HUES6 (cell line): ENCODE measurements at regions not wholly inside any gene's neighbourhood (a gene's known extent, or its start where the extent isn't known, plus 50 kb on each side); places are given as distances from the start of the nearest gene placed in this dataset.
"Not testable (repeated sequence)": the region's sequence is repeated elsewhere in the genome, so short reads cannot be mapped to it uniquely, and the experiment has no call there.

ENCODE experiments used
- H3K27ac ChIP-seq: 2 replicates; pipeline ENCODE4 v1.7.0; 2013; ENCODE audit warnings: low read depth, mild to moderate bottlenecking, low read length, inconsistent platforms
- H3K27me3 ChIP-seq: 2 replicates; pipeline ENCODE4 v1.6.1; 2013; ENCODE audit warnings: low read length; ENCODE audit not compliant: control insufficient read depth, insufficient read depth
- H3K36me3 ChIP-seq: 2 replicates; pipeline ENCODE4 v1.6.1; 2013; ENCODE audit warnings: low read length; ENCODE audit not compliant: control insufficient read depth, insufficient read depth
- H3K4me1 ChIP-seq: 2 replicates; pipeline ENCODE4 v1.6.1; 2013; ENCODE audit warnings: low read length; ENCODE audit not compliant: control insufficient read depth, insufficient read depth
- H3K4me3 ChIP-seq: 2 replicates; pipeline ENCODE4 v1.5.1; 2013; ENCODE audit warnings: low read depth, low read length
- H3K9ac ChIP-seq: one replicate; pipeline ENCODE4 v1.6.1; 2013; ENCODE audit warnings: mild to moderate bottlenecking, low read length
- H3K9me3 ChIP-seq: 2 replicates; pipeline ENCODE4 v1.6.1; 2013; ENCODE audit warnings: low read depth, low read length; ENCODE audit not compliant: control insufficient read depth, insufficient read depth

- Histone ChIP-seq H3K4me1 (no peaks in the 10 kb centered on the region), H3K36me3 (no peaks in the 10 kb centered on the region), H3K27me3 (no peaks in the 10 kb centered on the region), H3K9me3 (no peaks in the 10 kb centered on the region), H3K4me3 (no peak overlapping the region), H3K9ac (no peak overlapping the region), H3K27ac (no peak overlapping the region)
These were observed 223.1 kb upstream of the CNTN6 start for GRCh38 chr3:869734-870133.

GRCh38 chr3:871651-872050 is 221.2 kb upstream of the CNTN6 start:
- Histone ChIP-seq H3K4me3 (no peak overlapping the region), H3K9ac (no peak overlapping the region), H3K27ac (no peak overlapping the region), H3K36me3 (no peaks in the 10 kb centered on the region), H3K4me1 (no peaks in the 10 kb centered on the region), H3K27me3 (no peaks in the 10 kb centered on the region), H3K9me3 (no peaks in the 10 kb centered on the region)

GRCh38 chr3:877001-877400 is 215.8 kb upstream of the CNTN6 start:
- no peak overlapping the region for H3K4me3 ChIP-seq

GRCh38 chr3:878746-879145 is 214.1 kb upstream of the CNTN6 start:
- Histone ChIP-seq H3K4me1 (0 out of 2 replicates have a peak, but pooled peaks cover 3% of the 10 kb centered on the region), H3K4me3 (no peak overlapping the region), H3K27ac (no peak overlapping the region), H3K36me3 (no peaks in the 10 kb centered on the region), H3K27me3 (no peaks in the 10 kb centered on the region), H3K9me3 (no peaks in the 10 kb centered on the region), H3K9ac (no peak overlapping the region)

More at GRCh38 chr3:877001-877400, 215.8 kb upstream of the CNTN6 start:
- no peak overlapping the region for H3K27ac ChIP-seq
- no peaks in the 10 kb centered on the region for H3K27me3 ChIP-seq
- 0 out of 2 replicates have a peak, but pooled peaks cover 3% of the 10 kb centered on the region for H3K4me1 ChIP-seq
- H3K9ac ChIP-seq, result no peak overlapping the region
- no peaks in the 10 kb centered on the region for H3K9me3 ChIP-seq
- no peaks in the 10 kb centered on the region for H3K36me3 ChIP-seq

- H3K36me3 ChIP-seq, result no peaks in the 10 kb centered on the region
- 0 out of 2 replicates have a peak, but pooled peaks cover 3% of the 10 kb centered on the region for H3K4me1 ChIP-seq
- no peak overlapping the region for H3K4me3 ChIP-seq
- no peak overlapping the region for H3K27ac ChIP-seq
- H3K27me3 ChIP-seq, result no peaks in the 10 kb centered on the region
- H3K9me3 ChIP-seq, result no peaks in the 10 kb centered on the region
- no peak overlapping the region for H3K9ac ChIP-seq
These were observed 212.5 kb upstream of the CNTN6 start for GRCh38 chr3:880371-880770.

GRCh38 chr3:882533-882932 is 210.3 kb upstream of the CNTN6 start:
- H3K27ac ChIP-seq, result no peak overlapping the region
- H3K27me3 ChIP-seq, result no peaks in the 10 kb centered on the region
- H3K4me1 ChIP-seq, result 0 out of 2 replicates have a peak, but pooled peaks cover 3% of the 10 kb centered on the region
- H3K9ac ChIP-seq, result no peak overlapping the region
- H3K9me3 ChIP-seq, result no peaks in the 10 kb centered on the region
- H3K4me3 ChIP-seq, result no peak overlapping the region
- no peaks in the 10 kb centered on the region for H3K36me3 ChIP-seq

- no peaks in the 10 kb centered on the region for H3K36me3 ChIP-seq
- H3K27ac ChIP-seq, result no peak overlapping the region
- no peak overlapping the region for H3K9ac ChIP-seq
- no peak overlapping the region for H3K4me3 ChIP-seq
- no peaks in the 10 kb centered on the region for H3K4me1 ChIP-seq
- 0 out of 2 replicates have a peak, but pooled peaks cover 5% of the 10 kb centered on the region for H3K9me3 ChIP-seq
- peaks cover 9% of the 10 kb centered on the region; the same call in 1 of the 2 replicates for H3K27me3 ChIP-seq
These were observed 190.7 kb upstream of the CNTN6 start for GRCh38 chr3:901953-902778.

- no peaks in the 10 kb centered on the region for H3K36me3 ChIP-seq
- H3K9me3 ChIP-seq, result 0 out of 2 replicates have a peak, but pooled peaks cover 5% of the 10 kb centered on the region
- no peak overlapping the region for H3K9ac ChIP-seq
- no peak overlapping the region for H3K4me3 ChIP-seq
- H3K4me1 ChIP-seq, result no peaks in the 10 kb centered on the region
- H3K27ac ChIP-seq, result no peak overlapping the region; the same call in 1 of the 2 replicates
- H3K27me3 ChIP-seq, result peaks cover 9% of the 10 kb centered on the region; the same call in 1 of the 2 replicates
These were observed 187.6 kb upstream of the CNTN6 start for GRCh38 chr3:905217-905616.

- no peaks in the 10 kb centered on the region for H3K4me1 ChIP-seq
- H3K27me3 ChIP-seq, result peaks cover 9% of the 10 kb centered on the region; the same call in 1 of the 2 replicates
- no peak overlapping the region for H3K9ac ChIP-seq
- H3K27ac ChIP-seq, result no peak overlapping the region
- H3K4me3 ChIP-seq, result no peak overlapping the region
- H3K9me3 ChIP-seq, result 0 out of 2 replicates have a peak, but pooled peaks cover 5% of the 10 kb centered on the region
- no peaks in the 10 kb centered on the region for H3K36me3 ChIP-seq
These were observed 186.1 kb upstream of the CNTN6 start for GRCh38 chr3:906739-907138.

- no peak overlapping the region for H3K4me3 ChIP-seq
- H3K27ac ChIP-seq, result no peak overlapping the region
- no peaks in the 10 kb centered on the region for H3K36me3 ChIP-seq
- H3K9ac ChIP-seq, result no peak overlapping the region
- 0 out of 2 replicates have a peak, but pooled peaks cover 5% of the 10 kb centered on the region for H3K9me3 ChIP-seq
- H3K27me3 ChIP-seq, result peaks cover 9% of the 10 kb centered on the region; the same call in 1 of the 2 replicates
- no peaks in the 10 kb centered on the region for H3K4me1 ChIP-seq
These were observed 184.0 kb upstream of the CNTN6 start for GRCh38 chr3:908839-909238.

- H3K9ac ChIP-seq, H3K9me3 ChIP-seq, H3K4me3 ChIP-seq, H3K27ac ChIP-seq, H3K36me3 ChIP-seq, H3K27me3 ChIP-seq, H3K4me1 ChIP-seq: not testable (repeated sequence)
These were observed 180.1 kb upstream of the CNTN6 start for GRCh38 chr3:912717-913116.
